ENCODE measurements at regions not wholly inside any gene's neighbourhood (a gene's known extent, or its start where the extent isn't known, plus 50 kb on each side); places are given as distances from the start of the nearest gene placed in this dataset.

GRCh38 chr14:89042021-89042420 is 217.6 kb downstream of the TTC8 start:
- TF ChIP-seq CTCF (IDR thresholded peaks at IDR 0.05) (no peak), POLR2A (IDR thresholded peaks at IDR 0.05) (no peak), POLR2AphosphoS5 (IDR thresholded peaks at IDR 0.05) (no peak)
